ENCODE measurements at regions not wholly inside any gene's neighbourhood (a gene's known extent, or its start where the extent isn't known, plus 50 kb on each side); places are given as distances from the start of the nearest gene placed in this dataset.

DNA sequence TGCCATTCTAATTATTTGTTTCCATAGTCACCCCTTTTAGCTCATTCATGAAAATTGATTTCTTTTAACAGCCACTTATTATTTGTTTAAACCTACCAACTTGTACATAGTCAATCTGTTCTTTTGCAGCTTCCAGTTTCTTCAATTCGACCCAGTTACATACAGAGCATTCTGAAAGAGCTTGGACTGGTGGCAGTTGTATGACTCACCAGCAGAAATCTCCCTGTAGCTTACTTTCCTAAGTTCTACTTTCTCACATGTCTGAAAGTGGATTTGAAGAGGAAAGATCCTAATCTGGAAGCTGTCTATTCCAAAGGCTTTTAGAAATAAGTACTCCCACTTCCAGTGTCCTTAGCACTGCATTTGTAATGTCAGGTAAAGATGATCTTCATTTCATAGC lies 447.9 kb downstream of the HTR1B start:
- no peak overlapping the region for H3K9ac ChIP-seq (ENCODE audit: low read length)
- TF ChIP-seq EZH2phosphoT487 (IDR thresholded peaks at IDR 0.05; ENCODE audit: low read depth) = no peak
- TF ChIP-seq, protein P1, sequence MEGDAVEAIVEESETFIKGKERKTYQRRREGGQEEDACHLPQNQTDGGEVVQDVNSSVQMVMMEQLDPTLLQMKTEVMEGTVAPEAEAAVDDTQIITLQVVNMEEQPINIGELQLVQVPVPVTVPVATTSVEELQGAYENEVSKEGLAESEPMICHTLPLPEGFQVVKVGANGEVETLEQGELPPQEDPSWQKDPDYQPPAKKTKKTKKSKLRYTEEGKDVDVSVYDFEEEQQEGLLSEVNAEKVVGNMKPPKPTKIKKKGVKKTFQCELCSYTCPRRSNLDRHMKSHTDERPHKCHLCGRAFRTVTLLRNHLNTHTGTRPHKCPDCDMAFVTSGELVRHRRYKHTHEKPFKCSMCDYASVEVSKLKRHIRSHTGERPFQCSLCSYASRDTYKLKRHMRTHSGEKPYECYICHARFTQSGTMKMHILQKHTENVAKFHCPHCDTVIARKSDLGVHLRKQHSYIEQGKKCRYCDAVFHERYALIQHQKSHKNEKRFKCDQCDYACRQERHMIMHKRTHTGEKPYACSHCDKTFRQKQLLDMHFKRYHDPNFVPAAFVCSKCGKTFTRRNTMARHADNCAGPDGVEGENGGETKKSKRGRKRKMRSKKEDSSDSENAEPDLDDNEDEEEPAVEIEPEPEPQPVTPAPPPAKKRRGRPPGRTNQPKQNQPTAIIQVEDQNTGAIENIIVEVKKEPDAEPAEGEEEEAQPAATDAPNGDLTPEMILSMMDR (IDR thresholded peaks at IDR 0.05; ENCODE audit: low read depth, low read length) = no peak
- H3K79me2 ChIP-seq (ENCODE audit: low read length) = no peaks in the 10 kb centered on the region
- no peak overlapping the region for H3K4me3 ChIP-seq (ENCODE audit: low read length)
- H3K27me3 ChIP-seq (ENCODE audit: low read depth, low read length) = no peaks in the 10 kb centered on the region
- H3K4me2 ChIP-seq (ENCODE audit: low read length) = no peak overlapping the region
- no peak overlapping the region for H2AFZ ChIP-seq (ENCODE audit: low read depth, low read length)
- no peaks in the 10 kb centered on the region for H3K36me3 ChIP-seq (replicated peaks; ENCODE audit: low read depth, low read length)
- H3K27ac ChIP-seq (ENCODE audit: low read length) = no peak overlapping the region
- peaks cover 5% of the 10 kb centered on the region; the same call in 1 of the 2 replicates for H3K4me1 ChIP-seq (ENCODE audit: low read length)
- H3K9me3 ChIP-seq (ENCODE audit: insufficient read depth, low read length) = no peaks in the 10 kb centered on the region
- no peaks in the 10 kb centered on the region for H4K20me1 ChIP-seq (ENCODE audit: insufficient read depth, low read length)

DNA sequence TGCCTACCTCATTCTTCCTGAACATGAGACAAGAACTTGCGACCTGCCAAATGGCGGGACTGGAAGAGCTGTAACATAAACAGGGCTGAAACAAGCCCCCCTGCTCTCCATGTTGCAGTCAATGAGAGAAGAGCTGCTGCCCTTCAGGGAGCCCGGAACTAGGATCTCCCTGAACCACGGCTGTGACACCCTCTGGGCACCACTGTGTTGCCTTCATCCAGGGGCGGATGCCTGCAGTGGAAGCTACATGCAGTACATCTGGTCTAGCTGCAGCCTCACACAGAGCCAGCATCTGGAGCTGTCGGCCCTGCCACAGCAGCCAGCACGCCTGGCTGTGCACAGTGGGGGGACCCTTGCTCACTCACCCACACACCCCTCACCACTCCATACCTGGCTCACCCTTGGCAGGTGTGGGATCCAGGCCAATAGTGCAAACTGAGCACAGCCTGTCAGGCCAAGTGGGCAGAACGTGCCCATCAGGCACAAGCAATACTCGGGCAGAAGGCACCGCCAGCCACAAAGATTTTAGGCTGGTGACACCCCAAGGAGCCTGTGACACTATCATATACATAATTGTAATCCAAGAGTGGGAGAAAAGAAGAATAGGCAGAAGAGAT lies 451.3 kb downstream of the HTR1B start:
- Histone ChIP-seq H3K27ac (ENCODE audit: low read length) (no peak overlapping the region), H3K4me3 (ENCODE audit: low read length) (no peak overlapping the region), H3K79me2 (ENCODE audit: low read length) (no peaks in the 10 kb centered on the region), H4K20me1 (ENCODE audit: insufficient read depth, low read length) (no peaks in the 10 kb centered on the region), H3K4me1 (ENCODE audit: low read length) (peaks cover 5% of the 10 kb centered on the region; the same call in 1 of the 2 replicates), H3K9ac (ENCODE audit: low read length) (no peak overlapping the region), H3K4me2 (ENCODE audit: low read length) (no peak overlapping the region), H3K27me3 (ENCODE audit: low read depth, low read length) (no peaks in the 10 kb centered on the region), H3K36me3 (replicated peaks; ENCODE audit: low read depth, low read length) (no peaks in the 10 kb centered on the region), H2AFZ (ENCODE audit: low read depth, low read length) (no peak overlapping the region), H3K9me3 (ENCODE audit: insufficient read depth, low read length) (no peaks in the 10 kb centered on the region)
- TF ChIP-seq, protein P1 (IDR thresholded peaks at IDR 0.05; ENCODE audit: low read depth, low read length) = no peak
- no peak for TF ChIP-seq EZH2phosphoT487 (IDR thresholded peaks at IDR 0.05; ENCODE audit: low read depth)

DNA sequence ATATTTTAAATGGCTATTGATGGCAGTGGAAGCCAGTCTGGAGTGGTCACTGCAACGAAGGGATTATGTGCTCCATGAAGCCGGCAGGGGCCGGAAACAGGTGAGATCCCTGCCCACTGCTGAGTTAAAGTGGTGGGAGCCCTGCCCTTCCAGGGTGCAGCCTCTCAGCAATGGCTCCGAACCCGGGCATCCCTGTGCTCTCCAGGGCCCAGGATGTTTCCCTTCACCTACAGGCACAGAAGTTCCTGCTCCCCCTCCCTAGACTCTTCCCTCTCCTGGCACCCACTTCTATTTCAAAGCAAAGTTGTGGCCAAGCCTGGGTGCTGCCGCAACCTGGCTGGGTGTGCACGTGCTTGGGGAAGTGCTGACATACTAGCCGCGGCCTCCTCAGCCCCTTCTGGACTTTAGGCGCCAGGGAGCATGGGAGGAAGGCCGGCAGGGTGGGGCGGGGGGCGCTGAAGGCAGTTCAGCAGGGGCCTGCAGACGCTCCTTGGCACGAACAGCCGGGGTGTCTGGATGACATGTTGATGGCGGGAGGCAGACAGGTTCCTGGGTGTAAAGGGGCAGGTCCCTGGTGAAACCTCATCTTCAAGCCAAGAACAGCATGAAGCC lies 452.3 kb downstream of the HTR1B start:
- TF ChIP-seq, protein P1 (IDR thresholded peaks at IDR 0.05; ENCODE audit: low read depth, low read length) = no peak
- no peak for TF ChIP-seq EZH2phosphoT487 (IDR thresholded peaks at IDR 0.05; ENCODE audit: low read depth)

DNA sequence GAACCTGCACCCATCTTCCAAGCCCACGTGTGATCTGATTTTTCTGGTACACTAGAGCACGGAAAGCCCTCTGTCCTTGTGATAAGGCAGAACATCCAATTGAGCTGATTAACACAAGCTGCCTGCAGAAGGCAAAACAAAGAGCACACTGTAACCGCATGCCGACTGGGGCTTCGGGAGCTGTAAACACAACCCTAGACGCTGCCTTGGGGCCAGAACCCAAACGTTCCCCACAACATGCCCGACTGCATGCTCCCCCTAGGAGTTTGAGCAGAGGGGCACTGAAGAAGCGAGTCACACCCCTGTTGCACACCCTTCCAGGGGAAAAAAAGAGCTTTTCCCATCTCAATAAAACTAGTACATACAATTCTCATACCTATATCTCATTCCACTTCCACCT lies 470.7 kb downstream of the HTR1B start:
- no peak for TF ChIP-seq EZH2phosphoT487 (IDR thresholded peaks at IDR 0.05; ENCODE audit: low read depth)
- TF ChIP-seq, protein P1 (IDR thresholded peaks at IDR 0.05; ENCODE audit: low read depth, low read length) = no peak
- no peak overlapping the region for H3K27ac ChIP-seq (ENCODE audit: low read length)
- H2AFZ ChIP-seq (ENCODE audit: low read depth, low read length) = no peak overlapping the region
- H3K79me2 ChIP-seq (ENCODE audit: low read length) = no peaks in the 10 kb centered on the region
- H3K36me3 ChIP-seq (replicated peaks; ENCODE audit: low read depth, low read length) = no peaks in the 10 kb centered on the region
- H4K20me1 ChIP-seq (ENCODE audit: insufficient read depth, low read length) = no peaks in the 10 kb centered on the region
- H3K27me3 ChIP-seq (ENCODE audit: low read depth, low read length) = no peaks in the 10 kb centered on the region
- H3K9me3 ChIP-seq (ENCODE audit: insufficient read depth, low read length) = no peaks in the 10 kb centered on the region
- H3K4me1 ChIP-seq (ENCODE audit: low read length) = no peaks in the 10 kb centered on the region
- H3K9ac ChIP-seq (ENCODE audit: low read length) = no peak overlapping the region
- no peak overlapping the region for H3K4me3 ChIP-seq (ENCODE audit: low read length)
- no peak overlapping the region for H3K4me2 ChIP-seq (ENCODE audit: low read length)

More for the DNA sequence above, 452.3 kb downstream of the HTR1B start:
- no peaks in the 10 kb centered on the region for H3K79me2 ChIP-seq (ENCODE audit: low read length)
- H2AFZ ChIP-seq (ENCODE audit: low read depth, low read length) = no peak overlapping the region
- H3K9ac ChIP-seq (ENCODE audit: low read length) = no peak overlapping the region
- H3K27me3 ChIP-seq (ENCODE audit: low read depth, low read length) = no peaks in the 10 kb centered on the region
- no peaks in the 10 kb centered on the region for H3K36me3 ChIP-seq (replicated peaks; ENCODE audit: low read depth, low read length)
- no peaks in the 10 kb centered on the region for H4K20me1 ChIP-seq (ENCODE audit: insufficient read depth, low read length)
- no peak overlapping the region for H3K4me3 ChIP-seq (ENCODE audit: low read length)
- peaks cover 5% of the 10 kb centered on the region; the same call in 1 of the 2 replicates for H3K4me1 ChIP-seq (ENCODE audit: low read length)
- no peaks in the 10 kb centered on the region for H3K9me3 ChIP-seq (ENCODE audit: insufficient read depth, low read length)
- H3K4me2 ChIP-seq (ENCODE audit: low read length) = no peak overlapping the region
- H3K27ac ChIP-seq (ENCODE audit: low read length) = no peak overlapping the region

Measured in OCI-LY3 (cell line).